ENCODE measurements at regions not wholly inside any gene's neighbourhood (a gene's known extent, or its start where the extent isn't known, plus 50 kb on each side); places are given as distances from the start of the nearest gene placed in this dataset.

GRCh38 chr11:110919241-110919922 lies 207.1 kb upstream of the ARHGAP20 start:
- Histone ChIP-seq H2BK120ac (ENCODE audit: low read depth, low read length, poor library complexity, severe bottlenecking) (no peak overlapping the region), H4K8ac (replicated peaks; ENCODE audit: insufficient read length, low read depth, low read length) (no peak overlapping the region), H2BK12ac (ENCODE audit: insufficient read length, low read depth, low read length) (no peak overlapping the region), H3K4me2 (ENCODE audit: insufficient read depth, insufficient read length, low read length) (no peak overlapping the region), H3K14ac (ENCODE audit: insufficient read depth, low read length) (no peak overlapping the region), H2BK20ac (ENCODE audit: low read depth, low read length, poor library complexity, severe bottlenecking) (no peak overlapping the region), H3K56ac (ENCODE audit: insufficient read length, low read depth, low read length) (no peak overlapping the region), H3K27ac (ENCODE audit: insufficient read length, low read depth, low read length) (no peak overlapping the region), H3K4me1 (ENCODE audit: insufficient read depth, low read length) (no peaks in the 10 kb centered on the region), H2BK5ac (ENCODE audit: insufficient read length, low read length) (no peak overlapping the region), H3K4ac (ENCODE audit: low read depth, low read length) (no peak overlapping the region), H2AFZ (ENCODE audit: low read length) (no peak overlapping the region), H4K20me1 (ENCODE audit: control insufficient read depth, insufficient read depth, insufficient read length) (no peaks in the 10 kb centered on the region), H3K23ac (ENCODE audit: insufficient read length, low read depth, low read length) (no peak overlapping the region), H2BK15ac (ENCODE audit: low read depth, low read length) (no peak overlapping the region), H3K18ac (ENCODE audit: insufficient read length, low read depth, low read length) (no peak overlapping the region), H4K5ac (ENCODE audit: insufficient read length, low read depth, low read length) (no peak overlapping the region), H3K9ac (ENCODE audit: extremely low read depth, insufficient read length, low read length) (no peak overlapping the region), H3K27me3 (ENCODE audit: insufficient read depth, low read length) (no peaks in the 10 kb centered on the region), H3K79me1 (ENCODE audit: insufficient read depth, low read depth, low read length, poor library complexity, severe bottlenecking) (no peaks in the 10 kb centered on the region), H3K23me2 (ENCODE audit: insufficient read length, low read depth, low read length, poor library complexity, severe bottlenecking) (no peaks in the 10 kb centered on the region), H3K79me2 (ENCODE audit: insufficient read depth, low read length) (no peaks in the 10 kb centered on the region), H2AK5ac (ENCODE audit: insufficient read length, low read length) (no peak overlapping the region), H3T11ph (ENCODE audit: low read length) (no peak overlapping the region), H3K9me3 (ENCODE audit: control insufficient read depth, low read depth, low read length) (no peaks in the 10 kb centered on the region), H4K91ac (ENCODE audit: insufficient read length, low read depth, low read length) (no peak overlapping the region)
- TF ChIP-seq CTCF (conservative IDR thresholded peaks at IDR 0.05), result no peak
- Mint-ChIP-seq H3K9me3 (peaks cover 3 to 8% of the 10 kb centered on the region in 2 experiments; a peak in 2 of 5 replicates), H3K27ac (no peak overlapping the region), H3K4me3 (no peak overlapping the region), H3K27me3 (ENCODE audit: low read depth) (no peaks in the 10 kb centered on the region; the same call in none of the 2 replicates), H3K4me1 (no peaks in the 10 kb centered on the region), H3K36me3 (ENCODE audit: insufficient read depth in 1 of 3, low read depth in 3 of 3) (no peaks in the 10 kb centered on the region; a peak in 2 of 7 replicates)
- no CpG with 5 or more reads among the region's 4 CpGs for WGBS (ENCODE audit: extremely low coverage, insufficient read length, low lambda C conversion rate)
- no peak for DNase-seq
